OCI-LY3 (cell line): ENCODE measurements at regions not wholly inside any gene's neighbourhood (a gene's known extent, or its start where the extent isn't known, plus 50 kb on each side); places are given as distances from the start of the nearest gene placed in this dataset.

Experiments
- H2AFZ ChIP-seq: fragments of 200-600, 300-600 bp; shearing (Covaris generic); 2 replicates; pipeline ENCODE4 v1.6.0; 2014; ENCODE audit warnings: antibody characterized with exemption, low read depth, low read length
- H3K27ac ChIP-seq: fragments of 200-600, 300-600 bp; sonication (generic); 2 replicates; pipeline ENCODE4 v1.5.1; 2014; ENCODE audit warnings: mild to moderate bottlenecking, low read length, moderate library complexity, mixed read lengths
- H3K27me3 ChIP-seq: fragments of 200-600, 300-600 bp; sonication (generic); 2 replicates; pipeline ENCODE4 v1.6.1; 2014; ENCODE audit warnings: low read depth, low read length, mixed read lengths
- H3K36me3 ChIP-seq: fragments of 200-600, 300-600 bp; sonication (generic); replicated peaks from 2 replicates; pipeline ENCODE3; 2014; ENCODE audit warnings: low read depth, low read length, mixed read lengths
- H3K4me1 ChIP-seq: fragments of 300-600, 200-600 bp; sonication (generic); 2 replicates; pipeline ENCODE4 v1.6.1; 2014; ENCODE audit warnings: low read length, mixed read lengths
- H3K4me2 ChIP-seq: fragments of 200-600, 300-600 bp; sonication (generic); 2 replicates; pipeline ENCODE4 v1.6.1; 2014; ENCODE audit warnings: low read length, mixed read lengths
- H3K4me3 ChIP-seq: fragments of 300-600, 200-600 bp; sonication (generic); 2 replicates; pipeline ENCODE4 v1.5.1; 2014; ENCODE audit warnings: antibody characterized with exemption, mild to moderate bottlenecking, low read length, moderate library complexity
- H3K79me2 ChIP-seq: fragments of 300-600, 200-600 bp; shearing (Covaris generic); 2 replicates; pipeline ENCODE4 v1.6.1; 2014; ENCODE audit warnings: mild to moderate bottlenecking, low read length, mixed read lengths
- H3K9ac ChIP-seq: fragments of 300-600, 200-600 bp; shearing (Covaris generic); 2 replicates; pipeline ENCODE4 v1.6.0; 2014; ENCODE audit warnings: mild to moderate bottlenecking, low read length, moderate library complexity
- H3K9me3 ChIP-seq: fragments of 200-600, 300-600 bp; shearing (Covaris generic); 2 replicates; pipeline ENCODE4 v1.6.1; 2014; ENCODE audit warnings: low read length, mixed read lengths; ENCODE audit not compliant: insufficient read depth
- H4K20me1 ChIP-seq: fragments of 200-600, 300-600 bp; sonication (generic); 2 replicates; pipeline ENCODE4 v1.6.1; 2016; ENCODE audit warnings: low read length, mixed read lengths; ENCODE audit not compliant: insufficient read depth
- CTCF ChIP-seq: fragments of 200-600, 300-600 bp; sonication (generic); IDR thresholded peaks from 2 replicates; pipeline ENCODE4 v1.5.1; 2014; ENCODE audit warnings: antibody characterized with exemption, low read length, low read depth
- EZH2phosphoT487 ChIP-seq: fragments of 200-600 bp; shearing (Covaris generic); IDR thresholded peaks from 2 replicates; pipeline ENCODE4 v1.6.1; 2018; ENCODE audit warnings: antibody characterized with exemption, mixed run types, low read depth

- Histone ChIP-seq H3K4me2 (no peak overlapping the region), H3K27ac (no peak overlapping the region), H3K79me2 (no peaks in the 10 kb centered on the region), H3K27me3 (no peaks in the 10 kb centered on the region), H3K9me3 (no peaks in the 10 kb centered on the region), H3K4me1 (no peaks in the 10 kb centered on the region), H4K20me1 (no peaks in the 10 kb centered on the region), H3K4me3 (no peak overlapping the region), H2AFZ (no peak overlapping the region), H3K9ac (no peak overlapping the region), H3K36me3 (no peaks in the 10 kb centered on the region)
- TF ChIP-seq CTCF: no peak
- TF ChIP-seq EZH2phosphoT487: no peak
These were observed 111.8 kb downstream of the HAO1 start for GRCh38 chr20:7828437-7828836.

GRCh38 chr20:7829031-7829430 is 111.2 kb downstream of the HAO1 start:
- Histone ChIP-seq H2AFZ (no peak overlapping the region), H3K4me1 (no peaks in the 10 kb centered on the region), H3K9ac (no peak overlapping the region), H3K27ac (no peak overlapping the region), H4K20me1 (no peaks in the 10 kb centered on the region), H3K9me3 (no peaks in the 10 kb centered on the region), H3K79me2 (no peaks in the 10 kb centered on the region), H3K27me3 (no peaks in the 10 kb centered on the region), H3K4me3 (no peak overlapping the region), H3K4me2 (no peak overlapping the region), H3K36me3 (no peaks in the 10 kb centered on the region)
- TF ChIP-seq CTCF: no peak
- TF ChIP-seq EZH2phosphoT487: no peak

- Histone ChIP-seq H3K4me2 (no peak overlapping the region), H3K27ac (no peak overlapping the region), H3K27me3 (no peaks in the 10 kb centered on the region), H3K79me2 (no peaks in the 10 kb centered on the region), H3K4me3 (no peak overlapping the region), H3K9me3 (no peaks in the 10 kb centered on the region), H3K36me3 (no peaks in the 10 kb centered on the region), H2AFZ (no peak overlapping the region), H3K4me1 (no peaks in the 10 kb centered on the region), H4K20me1 (no peaks in the 10 kb centered on the region), H3K9ac (no peak overlapping the region)
- TF ChIP-seq EZH2phosphoT487: no peak
- TF ChIP-seq CTCF: no peak
These were observed 110.5 kb downstream of the HAO1 start for GRCh38 chr20:7829776-7830175.
